Neural crest cell (in vitro differentiated cells): ENCODE measurements at regions not wholly inside any gene's neighbourhood (a gene's known extent, or its start where the extent isn't known, plus 50 kb on each side); places are given as distances from the start of the nearest gene placed in this dataset.

ENCODE experiments used
- DNase-seq: peaks from one replicate; pipeline ENCODE4 v3.0.0; 2021; ENCODE audit warnings: low read depth, mixed read lengths, low spot score
- H3K27ac Mint-ChIP-seq: one replicate; pipeline ENCODE4 v1.8.0; 2021; ENCODE audit warnings: mild to moderate bottlenecking, mixed read lengths; ENCODE audit not compliant: unreplicated experiment
- H3K27me3 Mint-ChIP-seq: 2 replicates; pipeline ENCODE4 v1.8.0; 2021; ENCODE audit warnings: low read depth, mild to moderate bottlenecking, mixed read lengths
- H3K36me3 Mint-ChIP-seq: 2 replicates; pipeline ENCODE4 v1.8.0; 2021; ENCODE audit warnings: low read depth, mild to moderate bottlenecking, mixed read lengths
- H3K4me1 Mint-ChIP-seq: 2 replicates; pipeline ENCODE4 v1.8.0; 2021; ENCODE audit warnings: mixed read lengths
- H3K4me3 Mint-ChIP-seq: one replicate; pipeline ENCODE4 v1.8.0; 2021; ENCODE audit warnings: mild to moderate bottlenecking, mixed read lengths
- H3K9me3 Mint-ChIP-seq: 2 replicates; pipeline ENCODE4 v1.8.0; 2021; ENCODE audit warnings: mixed read lengths
- CTCF ChIP-seq: fragments of 200-600 bp; sonication (generic); conservative IDR thresholded peaks from 2 replicates; pipeline ENCODE4 v1.5.0; 2021; ENCODE audit warnings: antibody characterized with exemption, mild to moderate bottlenecking

GRCh38 chr2:239466755-239467271 lies 66.0 kb upstream of the HDAC4 start:
- peaks cover 5% of the 10 kb centered on the region for H3K4me1 Mint-ChIP-seq
- H3K27ac Mint-ChIP-seq: no peak overlapping the region
- peaks cover 2% of the 10 kb centered on the region for H3K27me3 Mint-ChIP-seq
- H3K9me3 Mint-ChIP-seq: no peaks in the 10 kb centered on the region
- no peak overlapping the region for H3K4me3 Mint-ChIP-seq
- DNase-seq: no peak
- TF ChIP-seq CTCF: no peak
- no peaks in the 10 kb centered on the region for H3K36me3 Mint-ChIP-seq

- Mint-ChIP-seq H3K4me1 (peaks cover 5% of the 10 kb centered on the region), H3K27ac (no peak overlapping the region), H3K27me3 (peaks cover 2% of the 10 kb centered on the region), H3K4me3 (no peak overlapping the region), H3K36me3 (no peaks in the 10 kb centered on the region), H3K9me3 (no peaks in the 10 kb centered on the region)
- no peak for TF ChIP-seq CTCF
- DNase-seq: no peak
Observed at GRCh38 chr2:239466061-239466754, 65.4 kb upstream of the HDAC4 start.

GRCh38 chr2:239465017-239466001 lies 64.5 kb upstream of the HDAC4 start:
- no peaks in the 10 kb centered on the region for H3K9me3 Mint-ChIP-seq
- H3K4me3 Mint-ChIP-seq: no peak overlapping the region
- TF ChIP-seq CTCF: no peak
- H3K27me3 Mint-ChIP-seq: no peaks in the 10 kb centered on the region
- no peaks in the 10 kb centered on the region for H3K36me3 Mint-ChIP-seq
- H3K27ac Mint-ChIP-seq: no peak overlapping the region
- DNase-seq: no peak
- peaks cover 5% of the 10 kb centered on the region for H3K4me1 Mint-ChIP-seq

GRCh38 chr2:239464166-239465016 lies 63.6 kb upstream of the HDAC4 start:
- no peak overlapping the region for H3K27ac Mint-ChIP-seq
- no peak overlapping the region for H3K4me3 Mint-ChIP-seq
- no peak for DNase-seq
- H3K9me3 Mint-ChIP-seq: peaks cover 2% of the 10 kb centered on the region
- H3K27me3 Mint-ChIP-seq: no peaks in the 10 kb centered on the region
- TF ChIP-seq CTCF: no peak
- H3K4me1 Mint-ChIP-seq: peaks cover 11% of the 10 kb centered on the region
- no peaks in the 10 kb centered on the region for H3K36me3 Mint-ChIP-seq
